ENCODE measurements at regions not wholly inside any gene's neighbourhood (a gene's known extent, or its start where the extent isn't known, plus 50 kb on each side); places are given as distances from the start of the nearest gene placed in this dataset.
A peak's percentile ranks its signal among the peaks of the same experiment; 100 is the strongest.

- Histone ChIP-seq H3K4me3 (no peak overlapping the region), H3K27ac (replicated peaks in 1 of 4) (no peak overlapping the region), H3K9me3 (no peaks in the 10 kb centered on the region), H3K27me3 (no peaks in the 10 kb centered on the region), H3K4me1 (no peaks in the 10 kb centered on the region), H3K36me3 (no peaks in the 10 kb centered on the region)
- TF ChIP-seq POLR2A (IDR thresholded peaks at IDR 0.05; ENCODE audit: low read depth) (no peak), EP300 (IDR thresholded peaks at IDR 0.05) (no peak), CTCF (IDR thresholded peaks at IDR 0.05) (no peak), POLR2AphosphoS5 (IDR thresholded peaks at IDR 0.05) (no peak)
- intact Hi-C loops (cut with DNase I), result no loop called here
- WGBS, result 88% methylated on average over 1 of the region's 1 CpG
- DNase-seq (ENCODE audit: extremely low spot score), result no peak
Observed at GRCh38 chr4:10740251-10740650, 55.7 kb upstream of the CLNK start.

- TF ChIP-seq EP300 (IDR thresholded peaks at IDR 0.05) (no peak), POLR2A (IDR thresholded peaks at IDR 0.05; ENCODE audit: low read depth) (no peak), POLR2AphosphoS5 (IDR thresholded peaks at IDR 0.05) (no peak), CTCF (IDR thresholded peaks at IDR 0.05) (no peak)
- Histone ChIP-seq H3K4me3 (no peak overlapping the region), H3K27ac (replicated peaks in 1 of 4) (no peak overlapping the region), H3K9me3 (no peaks in the 10 kb centered on the region), H3K27me3 (no peaks in the 10 kb centered on the region), H3K4me1 (no peaks in the 10 kb centered on the region), H3K36me3 (no peaks in the 10 kb centered on the region)
- intact Hi-C loops (cut with DNase I), result no loop called here
- DNase-seq (ENCODE audit: extremely low spot score), result no peak
- WGBS, result 76% methylated on average over 5 of the region's 5 CpGs
Observed at GRCh38 chr4:10738826-10739489, 54.4 kb upstream of the CLNK start.

- intact Hi-C loops (cut with DNase I), result no loop called here
- Histone ChIP-seq H3K36me3 (no peaks in the 10 kb centered on the region), H3K4me3 (no peak overlapping the region), H3K9me3 (no peaks in the 10 kb centered on the region), H3K27me3 (no peaks in the 10 kb centered on the region), H3K27ac (replicated peaks in 1 of 4) (no peak overlapping the region), H3K4me1 (no peaks in the 10 kb centered on the region)
- no peak for DNase-seq (ENCODE audit: extremely low spot score)
- TF ChIP-seq EP300 (IDR thresholded peaks at IDR 0.05) (no peak), POLR2A (IDR thresholded peaks at IDR 0.05; ENCODE audit: low read depth) (no peak), CTCF (IDR thresholded peaks at IDR 0.05) (no peak), POLR2AphosphoS5 (IDR thresholded peaks at IDR 0.05) (no peak)
- 42% methylated on average over 6 of the region's 6 CpGs for WGBS
Observed at GRCh38 chr4:10737337-10737736, 52.8 kb upstream of the CLNK start.

DNA sequence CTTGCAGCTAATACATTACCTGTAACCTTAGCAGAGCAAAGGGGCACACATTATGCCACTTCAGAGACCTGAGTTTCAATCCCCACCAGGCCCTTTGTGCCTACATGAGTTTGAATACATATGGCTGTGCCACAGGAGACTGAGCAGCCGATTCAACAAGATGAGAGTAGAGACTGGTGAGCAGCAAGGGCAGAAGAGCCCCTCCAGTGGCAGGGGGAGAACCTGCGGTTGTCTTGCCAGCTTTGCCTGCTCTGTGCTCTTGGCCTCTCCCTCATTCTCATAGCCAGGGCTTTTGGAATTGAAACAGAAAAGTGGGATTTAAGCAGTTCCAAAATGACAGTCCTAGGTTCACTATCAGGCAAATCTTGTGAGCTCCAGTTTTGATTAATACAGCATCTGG is 52.3 kb upstream of the CLNK start:
- no peak for DNase-seq (ENCODE audit: extremely low spot score)
- TF ChIP-seq POLR2AphosphoS5 (IDR thresholded peaks at IDR 0.05), result no peak
- no peak for TF ChIP-seq CTCF (IDR thresholded peaks at IDR 0.05)
- 61% methylated on average over 2 of the region's 2 CpGs for WGBS
- Histone ChIP-seq H3K36me3 (no peaks in the 10 kb centered on the region), H3K4me3 (no peak overlapping the region), H3K9me3 (no peaks in the 10 kb centered on the region), H3K4me1 (no peaks in the 10 kb centered on the region), H3K27me3 (no peaks in the 10 kb centered on the region), H3K27ac (replicated peaks in 1 of 4) (peak overlapping the region in 1 of 4 donors; percentile 28)
- intact Hi-C loops (cut with DNase I), result no loop called here

DNA sequence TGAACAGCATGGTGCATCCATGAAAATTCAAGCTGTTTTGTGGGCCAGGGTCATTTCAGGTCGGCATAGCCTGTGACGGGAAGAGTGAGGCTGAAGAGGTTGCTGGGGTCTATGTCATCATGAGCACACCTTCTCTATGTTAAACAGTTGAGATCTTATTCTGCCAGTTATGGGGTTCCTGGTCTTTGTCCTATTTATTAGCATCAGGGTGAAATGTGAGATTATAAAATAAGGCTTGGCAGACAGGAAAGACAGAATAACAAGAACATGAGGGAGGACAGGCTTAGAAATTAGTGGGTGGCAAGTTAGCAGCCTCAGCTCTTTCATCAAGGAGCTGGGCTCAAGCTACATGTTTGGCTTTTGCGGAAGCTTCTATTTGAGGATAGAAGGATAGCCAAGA is 51.7 kb upstream of the CLNK start:
- DNase-seq (ENCODE audit: extremely low spot score), result no peak
- Histone ChIP-seq H3K9me3 (no peaks in the 10 kb centered on the region), H3K27me3 (no peaks in the 10 kb centered on the region), H3K4me1 (no peaks in the 10 kb centered on the region), H3K4me3 (no peak overlapping the region), H3K27ac (replicated peaks in 1 of 4) (no peak overlapping the region), H3K36me3 (no peaks in the 10 kb centered on the region)
- intact Hi-C loops (cut with DNase I), result no loop called here
- TF ChIP-seq POLR2A (IDR thresholded peaks at IDR 0.05; ENCODE audit: low read depth) (no peak), CTCF (IDR thresholded peaks at IDR 0.05) (no peak), EP300 (IDR thresholded peaks at IDR 0.05) (no peak)
- WGBS, result 79% methylated on average over 3 of the region's 3 CpGs
